NCI-H510A (cell line): ENCODE measurements at regions not wholly inside any gene's neighbourhood (a gene's known extent, or its start where the extent isn't known, plus 50 kb on each side); places are given as distances from the start of the nearest gene placed in this dataset.

Source experiments
- DNase-seq: peaks from one replicate; lab custom pipeline; 2025; lab: John Stamatoyannopoulos, UW

DNA sequence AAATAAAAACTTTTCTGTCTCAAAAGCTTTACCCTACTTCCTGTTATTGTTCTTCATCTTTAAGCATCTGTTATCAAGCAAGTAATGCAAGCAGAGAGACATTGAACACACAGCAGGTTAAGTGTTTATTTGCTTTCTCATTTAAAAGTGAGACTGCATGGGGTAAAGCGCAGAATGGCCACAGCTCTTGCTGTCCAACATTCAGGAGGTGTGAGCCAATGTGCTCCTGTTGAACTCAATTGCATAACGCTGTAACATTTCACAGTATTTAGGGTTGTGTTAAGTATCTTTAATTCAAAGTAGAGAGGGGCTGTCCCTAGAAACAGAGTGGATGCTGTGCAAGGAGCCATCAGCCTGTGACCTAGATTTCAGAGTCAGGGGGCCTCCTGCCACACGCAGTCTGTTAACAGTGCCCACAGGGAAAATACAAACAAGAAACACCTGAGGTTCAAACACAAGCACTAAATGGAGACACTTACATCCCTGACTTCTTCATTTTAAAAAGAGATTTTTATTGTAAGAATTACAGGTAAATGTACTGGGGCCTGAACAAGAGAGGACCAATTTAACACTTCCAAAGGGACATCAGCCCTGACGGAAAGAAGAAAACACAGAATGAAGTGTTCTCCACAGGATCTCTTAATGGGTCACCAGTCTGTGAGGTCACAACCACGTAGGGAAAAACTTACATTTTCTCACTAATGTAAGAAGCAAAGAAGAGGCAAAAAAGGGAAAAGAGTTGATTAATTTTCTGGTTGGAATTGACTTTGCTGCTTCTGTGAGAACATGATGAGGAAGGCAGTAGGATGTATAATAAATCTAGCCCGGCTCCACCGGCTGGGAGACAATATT, 815.1 kb downstream of the VGLL3 start:
- DNase-seq, result no peak

DNA sequence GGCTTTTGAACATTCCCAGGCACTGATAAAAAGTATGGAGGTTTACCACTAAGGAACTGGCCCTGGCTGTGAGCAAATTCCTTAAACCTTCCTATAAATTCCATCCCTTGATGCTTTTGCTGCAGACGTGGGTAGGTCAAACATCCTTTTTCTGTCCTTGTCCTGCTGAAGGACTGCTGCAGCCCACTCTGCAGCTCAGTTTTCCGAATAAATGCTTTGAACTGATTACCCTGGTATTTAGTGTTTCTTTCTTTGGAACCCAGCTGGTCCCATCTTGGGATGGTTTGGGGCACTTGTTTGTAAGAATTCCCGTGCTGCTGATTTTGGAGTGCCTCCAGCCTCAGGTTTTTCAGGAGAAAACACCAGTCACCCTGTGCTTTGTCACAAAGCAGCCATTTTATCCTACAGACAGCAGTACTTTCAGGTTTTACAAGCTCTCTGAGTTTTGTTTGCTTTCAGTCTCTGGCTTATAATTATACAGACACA, 815.9 kb downstream of the VGLL3 start:
- DNase-seq, result no peak

DNA sequence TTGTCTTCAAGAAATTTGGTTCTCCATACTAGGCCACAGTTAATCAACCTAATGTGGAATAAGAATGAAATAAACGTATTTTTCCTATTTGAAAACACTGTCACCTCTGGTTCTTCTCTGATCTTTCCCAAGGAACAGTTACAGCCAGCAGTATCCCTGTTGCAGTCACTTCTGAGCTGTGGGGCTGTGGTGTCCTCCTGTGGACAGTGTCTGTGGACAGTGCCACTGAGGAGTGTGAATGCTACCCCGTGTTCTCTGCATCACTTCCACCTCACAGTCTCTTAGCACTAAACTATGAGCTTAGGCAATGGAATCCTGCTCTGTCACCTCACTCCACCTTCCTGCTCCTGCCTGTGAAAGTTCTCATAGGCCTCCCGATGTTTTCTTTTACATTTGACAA, 817.5 kb downstream of the VGLL3 start:
- no peak for DNase-seq

DNA sequence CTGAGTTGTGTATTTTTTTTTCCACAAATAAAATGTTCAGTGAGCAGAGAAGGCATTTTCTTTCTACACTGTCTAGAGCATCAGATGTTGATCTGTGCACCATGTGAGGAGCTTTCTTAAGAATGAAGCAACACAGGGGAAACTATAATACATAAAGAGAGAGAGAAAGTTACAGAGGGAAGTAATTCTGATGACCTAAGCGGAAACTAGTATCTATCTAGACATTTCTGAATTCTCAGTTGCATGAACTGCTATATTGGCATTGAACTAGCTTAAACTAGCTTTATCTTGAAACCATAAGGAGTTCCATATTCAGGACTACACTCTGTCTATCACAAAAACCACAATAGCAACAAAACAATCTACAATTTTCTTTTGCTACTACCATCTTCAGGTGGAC, 822.4 kb downstream of the VGLL3 start:
- DNase-seq, result no peak

DNA sequence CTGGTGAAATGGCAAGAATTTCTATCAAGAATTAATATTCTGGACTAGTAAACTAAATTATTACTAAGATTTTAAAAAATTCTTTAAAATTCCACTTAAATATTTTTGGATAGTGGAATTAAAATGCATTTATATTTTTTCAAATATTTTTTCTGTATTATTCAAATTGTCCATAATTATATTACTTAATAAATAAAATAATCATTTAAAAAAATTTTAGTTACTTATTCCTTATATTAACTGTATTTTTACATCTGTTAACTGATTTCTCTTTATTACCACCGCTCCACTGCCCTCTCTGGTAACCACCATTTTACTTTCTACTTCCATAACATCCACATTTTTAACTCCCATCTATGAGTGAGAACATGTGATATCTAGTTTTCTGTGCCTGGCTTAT, 828.4 kb downstream of the VGLL3 start:
- no peak for DNase-seq

DNA sequence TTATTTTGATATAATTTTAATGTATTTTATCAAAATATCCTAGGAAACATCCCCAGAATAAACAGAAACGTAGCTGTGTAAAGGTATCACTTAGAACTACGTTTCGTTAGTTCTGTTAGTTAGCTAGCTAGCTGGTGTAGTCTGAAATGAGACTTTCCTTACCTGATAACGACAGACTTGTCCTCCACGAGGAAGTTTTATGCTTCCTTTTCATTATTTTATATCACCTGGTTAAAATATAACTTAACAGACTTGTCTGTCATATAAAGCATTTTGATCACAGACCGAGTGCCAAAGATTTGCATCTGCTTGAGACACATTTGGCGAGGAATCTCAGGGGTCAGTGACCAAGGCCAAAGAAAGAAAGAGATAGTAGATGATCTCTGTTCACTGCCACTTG, 829.5 kb downstream of the VGLL3 start:
- DNase-seq, result no peak

DNA sequence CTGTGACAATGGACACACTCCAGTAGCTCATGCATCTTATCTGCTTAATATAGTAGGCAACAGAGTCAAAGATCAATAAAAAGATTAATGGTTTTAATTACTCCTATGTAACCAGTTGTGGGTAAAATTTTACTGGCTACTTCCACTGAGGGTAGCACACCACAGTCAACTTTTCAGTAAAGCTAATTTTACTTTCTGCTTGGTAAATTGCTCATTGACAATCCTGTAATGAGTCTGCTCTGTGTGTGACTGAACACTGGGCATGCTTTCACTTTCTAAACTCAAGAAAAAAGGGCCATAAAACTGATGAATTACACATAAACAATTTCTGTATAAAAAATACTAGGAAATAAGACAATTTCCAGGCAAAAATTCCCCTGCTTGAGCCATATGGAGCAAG, 838.3 kb downstream of the VGLL3 start:
- no peak for DNase-seq

DNA sequence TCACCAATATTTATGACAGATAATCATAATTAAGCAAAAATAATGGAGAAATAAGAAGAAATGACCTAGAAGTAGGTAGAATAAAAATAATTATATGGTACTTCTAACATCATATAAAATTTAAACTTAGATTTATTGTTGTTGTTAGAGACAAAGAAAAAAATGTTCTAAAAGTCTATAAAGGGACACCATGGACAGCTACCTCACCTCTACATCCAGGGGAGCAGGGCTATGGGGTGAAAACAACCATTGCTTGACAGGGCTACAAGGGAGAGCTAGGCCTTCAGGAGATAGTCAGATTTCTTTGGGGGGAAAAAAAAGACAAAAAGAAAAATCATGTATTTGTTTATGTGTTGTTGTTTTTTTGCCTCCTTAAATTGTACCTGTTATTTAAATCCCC, 841.9 kb downstream of the VGLL3 start:
- no peak for DNase-seq

DNA sequence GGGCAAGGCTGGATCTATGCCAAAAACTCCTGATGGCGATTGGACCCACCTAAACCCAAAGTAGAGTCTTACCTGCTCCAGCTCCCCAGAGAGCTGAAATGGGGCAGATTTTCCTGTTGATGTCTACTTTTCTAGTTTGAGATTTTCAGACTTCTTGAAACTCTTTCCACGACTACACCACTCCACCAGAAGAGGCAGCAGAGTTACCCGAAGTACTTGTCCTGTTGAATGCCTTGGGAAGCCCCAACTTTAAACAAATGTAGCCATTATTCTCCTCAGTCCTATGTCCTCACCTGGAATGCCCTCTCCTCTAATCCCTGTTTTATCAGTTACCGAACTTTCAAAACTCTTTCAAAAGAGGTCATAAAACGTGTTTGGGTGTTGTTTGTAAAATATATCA, 843.8 kb downstream of the VGLL3 start:
- no peak for DNase-seq

DNA sequence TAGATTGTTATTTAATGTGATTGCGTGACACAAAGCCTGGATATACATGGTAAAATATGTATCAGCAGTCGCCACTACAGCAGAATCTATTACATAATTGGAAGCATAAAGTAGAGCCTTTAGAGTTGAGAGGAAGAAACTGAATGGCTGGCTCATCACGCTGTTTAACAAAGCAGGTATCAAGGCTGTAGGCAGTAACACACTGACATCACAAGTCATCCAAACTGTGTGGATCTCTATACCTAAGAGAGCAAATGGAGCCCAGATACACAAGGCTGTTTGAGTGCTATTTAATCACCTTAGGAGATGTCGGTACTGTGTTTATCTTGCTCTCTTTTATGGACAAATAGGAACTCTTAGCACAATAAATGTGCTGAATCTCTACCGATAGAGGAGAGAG, 864.4 kb downstream of the VGLL3 start:
- no peak for DNase-seq
